Fibroblast of gingiva (primary cell): ENCODE measurements at regions not wholly inside any gene's neighbourhood (a gene's known extent, or its start where the extent isn't known, plus 50 kb on each side); places are given as distances from the start of the nearest gene placed in this dataset.

Experiments
- DNase-seq: peaks from one replicate; pipeline ENCODE4 v3.0.0-alpha.2; 2011; ENCODE audit warnings: low read depth

DNA sequence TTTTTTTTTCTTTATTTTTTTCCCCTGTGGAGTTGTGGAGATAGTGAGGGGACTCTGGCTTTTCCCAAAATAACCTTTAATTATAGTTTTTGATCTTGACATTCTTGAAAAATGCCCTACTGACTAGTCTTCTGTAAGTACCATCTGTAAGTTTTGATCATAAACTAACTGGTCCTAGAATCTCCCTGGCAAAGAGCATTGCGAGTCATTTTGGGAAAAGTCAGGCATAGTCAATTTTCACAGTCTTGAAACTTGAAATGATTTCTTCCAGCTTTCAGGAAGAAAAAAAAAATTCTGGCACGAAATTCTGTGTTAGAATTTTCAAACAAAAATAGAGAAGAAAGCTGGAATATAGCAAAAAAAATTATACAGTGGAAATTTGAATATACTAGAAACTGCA lies 181.2 kb upstream of the SNX7 start:
- DNase-seq = no peak

DNA sequence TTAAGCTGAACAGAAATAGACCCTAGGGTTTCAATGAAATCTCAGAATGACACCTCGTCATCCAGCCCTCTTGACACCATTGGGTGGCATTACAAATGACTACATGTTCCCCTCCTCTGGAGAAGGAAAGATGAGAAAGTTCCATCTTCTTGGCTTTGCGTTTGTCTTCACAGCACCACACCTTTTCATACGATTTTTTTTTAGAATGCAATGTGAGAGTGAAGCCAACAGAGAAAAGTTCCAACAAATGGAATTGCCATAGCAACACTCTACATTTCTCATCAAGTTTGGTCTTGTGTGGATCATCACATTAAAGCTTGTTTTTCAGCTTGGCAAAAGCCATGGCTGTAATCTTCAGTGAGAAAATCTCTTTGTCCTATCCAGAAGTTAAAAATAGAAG lies 183.4 kb upstream of the SNX7 start:
- no peak for DNase-seq

DNA sequence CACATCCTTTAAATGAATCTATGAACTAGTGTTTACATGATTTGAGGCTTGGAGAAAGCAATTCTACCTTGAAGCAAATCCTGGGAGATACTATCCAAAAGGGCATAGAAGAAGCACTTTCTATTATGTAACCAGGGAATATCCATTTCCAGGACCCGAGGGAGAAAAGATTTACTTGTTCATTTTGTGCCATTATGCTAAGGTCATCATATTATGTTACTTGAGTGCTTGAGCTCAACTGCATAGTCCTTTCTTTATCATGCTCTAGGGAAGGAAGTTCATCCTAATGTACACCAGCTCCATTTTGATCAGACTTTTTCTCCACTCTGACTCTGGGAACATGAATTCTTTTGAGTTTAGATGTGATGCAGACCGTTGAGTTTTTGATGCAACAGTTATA lies 188.6 kb upstream of the SNX7 start:
- no peak for DNase-seq

DNA sequence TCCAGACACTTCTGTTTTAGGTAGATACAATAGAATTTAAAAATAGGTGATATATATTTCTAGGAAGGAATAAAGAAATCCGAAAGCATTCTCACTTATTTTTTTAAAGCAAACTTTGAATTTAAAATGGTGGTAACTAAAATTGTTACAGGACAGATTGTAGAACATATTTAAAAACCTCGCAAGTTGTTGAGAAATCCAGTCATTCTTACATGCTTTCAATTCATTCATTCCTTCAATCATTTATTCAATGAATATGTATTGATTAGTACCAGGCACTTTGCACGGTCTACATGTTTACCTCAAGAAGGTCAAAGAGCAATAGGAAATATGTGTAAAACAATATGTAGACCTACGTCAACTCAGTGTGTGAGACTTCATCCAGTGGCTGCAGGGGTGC lies 189.9 kb upstream of the SNX7 start:
- DNase-seq = no peak

DNA sequence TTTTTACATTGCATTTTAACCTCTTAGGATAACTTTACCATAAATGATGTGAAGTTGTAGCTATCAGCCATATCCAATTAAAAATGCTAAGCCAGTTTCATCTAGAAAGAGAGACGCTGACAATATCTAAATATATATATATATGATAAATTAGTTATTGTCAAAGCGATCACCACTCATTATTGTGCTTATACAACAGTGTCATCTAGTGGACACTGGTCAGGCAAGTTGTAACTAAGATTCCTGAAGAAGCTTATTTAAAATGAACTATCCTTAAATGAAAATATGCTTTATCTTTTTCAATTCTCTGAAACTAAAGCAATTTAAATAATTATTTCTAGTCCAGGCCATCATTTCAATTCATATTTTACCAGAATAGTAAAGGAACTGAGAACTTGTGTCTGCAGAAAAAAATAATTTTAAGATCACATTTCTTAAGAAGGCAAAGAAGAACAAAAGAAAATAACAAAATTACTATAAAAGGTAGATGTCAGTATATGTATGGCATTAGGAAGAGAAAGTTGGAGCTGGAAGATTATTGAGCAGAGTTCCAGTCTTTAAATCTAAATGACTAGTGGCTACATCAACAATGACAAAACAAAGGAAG lies 193.3 kb upstream of the SNX7 start:
- peak; percentile 54 for DNase-seq

DNA sequence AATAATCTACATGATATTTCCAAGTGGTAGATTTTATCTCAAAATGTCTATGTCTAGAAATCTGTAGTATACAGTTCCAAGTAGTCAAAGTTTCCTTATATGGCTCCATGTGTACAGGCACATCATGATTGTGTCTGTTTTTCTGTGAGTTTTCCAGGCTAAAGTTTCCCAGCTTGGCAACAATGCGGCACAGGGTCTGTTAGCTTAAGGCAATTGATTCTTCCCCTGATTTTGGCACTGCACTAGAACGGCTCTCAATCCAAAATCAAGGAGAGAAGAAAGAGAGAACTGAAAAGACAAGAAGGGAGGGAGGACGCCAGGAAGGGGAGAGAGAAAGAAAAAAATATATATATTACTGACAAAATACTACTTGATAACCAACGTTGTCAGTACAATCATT lies 193.9 kb upstream of the SNX7 start:
- DNase-seq = no peak

DNA sequence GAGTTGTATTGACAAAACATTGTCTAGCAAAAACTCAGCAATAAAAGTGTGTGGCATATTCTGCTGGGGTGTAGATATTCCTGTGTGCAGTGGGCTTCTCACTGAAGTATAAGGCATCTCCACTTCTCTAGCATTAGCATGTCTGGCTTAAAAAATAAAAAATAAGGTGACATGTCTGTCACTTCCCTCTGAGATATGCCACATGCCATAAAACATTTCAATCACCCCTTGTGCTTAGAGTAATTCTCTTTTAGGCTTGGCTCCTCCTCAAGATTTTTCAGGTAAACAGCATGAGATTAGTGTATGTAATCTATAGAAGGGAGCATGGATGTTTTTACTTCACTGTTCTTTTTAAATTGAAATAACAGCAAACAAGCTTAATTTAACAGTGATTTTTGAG lies 194.4 kb upstream of the SNX7 start:
- DNase-seq = no peak

DNA sequence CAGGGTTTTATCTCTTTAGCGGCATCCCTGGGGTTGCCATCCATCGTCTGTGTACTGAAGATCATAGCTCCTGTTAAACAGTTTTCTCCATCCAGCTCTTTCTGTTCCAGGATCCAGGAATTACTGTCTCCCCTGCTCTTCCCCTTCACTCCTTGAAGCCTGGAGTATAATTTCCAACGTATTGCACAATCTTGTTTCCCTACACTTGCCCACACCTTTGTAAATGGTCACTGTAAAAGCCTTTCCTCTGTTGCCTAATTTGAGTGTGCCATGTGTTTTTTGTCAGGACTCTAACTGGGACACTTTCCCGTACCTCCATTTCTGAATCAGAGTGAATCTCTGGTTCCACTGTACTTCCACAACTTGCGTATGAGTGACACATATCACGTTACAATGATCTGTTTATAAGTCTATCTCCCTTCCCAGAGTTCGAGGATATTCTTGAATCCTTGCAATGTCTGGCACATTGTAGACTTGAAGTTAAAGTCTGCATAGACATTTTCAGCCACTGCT lies 199.6 kb upstream of the SNX7 start:
- no peak for DNase-seq

DNA sequence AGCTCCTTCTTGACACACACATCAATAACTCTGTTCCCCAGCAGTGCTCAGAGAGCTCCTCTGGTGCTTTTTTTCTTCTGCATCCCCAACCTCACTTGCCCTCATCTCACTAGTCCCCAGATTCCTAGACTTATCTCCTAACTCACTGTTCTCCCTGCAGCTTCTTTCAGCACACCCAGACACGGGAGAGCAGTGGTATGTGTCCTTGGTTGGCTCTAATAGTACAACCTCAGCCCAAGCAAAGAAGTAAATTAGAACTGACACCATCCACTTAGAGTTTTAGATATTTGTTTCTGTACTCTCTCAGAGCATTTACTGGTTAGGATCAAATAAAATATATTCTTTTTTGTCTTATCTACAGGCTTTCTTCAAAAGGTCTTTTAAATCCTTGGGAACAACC lies 201.4 kb upstream of the SNX7 start:
- DNase-seq = no peak

DNA sequence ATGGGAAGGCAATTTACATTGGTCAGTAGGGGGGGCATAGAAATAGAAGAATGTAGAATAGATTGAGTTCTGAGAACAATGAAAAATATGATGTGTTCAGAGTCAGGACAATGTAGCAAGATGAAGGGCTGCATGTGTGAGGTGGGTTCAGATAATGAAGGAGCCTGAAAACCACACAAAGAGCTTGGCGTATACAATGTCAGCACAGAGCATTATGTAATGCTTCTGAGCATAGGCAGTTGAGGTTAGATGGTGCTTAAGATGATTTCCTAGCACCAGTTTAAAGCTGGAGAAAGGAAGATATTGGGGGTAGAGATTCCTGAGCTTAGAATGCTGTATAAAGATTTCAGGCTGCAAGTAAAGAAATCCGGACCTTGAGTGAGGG lies 202.0 kb upstream of the SNX7 start:
- DNase-seq = no peak

DNA sequence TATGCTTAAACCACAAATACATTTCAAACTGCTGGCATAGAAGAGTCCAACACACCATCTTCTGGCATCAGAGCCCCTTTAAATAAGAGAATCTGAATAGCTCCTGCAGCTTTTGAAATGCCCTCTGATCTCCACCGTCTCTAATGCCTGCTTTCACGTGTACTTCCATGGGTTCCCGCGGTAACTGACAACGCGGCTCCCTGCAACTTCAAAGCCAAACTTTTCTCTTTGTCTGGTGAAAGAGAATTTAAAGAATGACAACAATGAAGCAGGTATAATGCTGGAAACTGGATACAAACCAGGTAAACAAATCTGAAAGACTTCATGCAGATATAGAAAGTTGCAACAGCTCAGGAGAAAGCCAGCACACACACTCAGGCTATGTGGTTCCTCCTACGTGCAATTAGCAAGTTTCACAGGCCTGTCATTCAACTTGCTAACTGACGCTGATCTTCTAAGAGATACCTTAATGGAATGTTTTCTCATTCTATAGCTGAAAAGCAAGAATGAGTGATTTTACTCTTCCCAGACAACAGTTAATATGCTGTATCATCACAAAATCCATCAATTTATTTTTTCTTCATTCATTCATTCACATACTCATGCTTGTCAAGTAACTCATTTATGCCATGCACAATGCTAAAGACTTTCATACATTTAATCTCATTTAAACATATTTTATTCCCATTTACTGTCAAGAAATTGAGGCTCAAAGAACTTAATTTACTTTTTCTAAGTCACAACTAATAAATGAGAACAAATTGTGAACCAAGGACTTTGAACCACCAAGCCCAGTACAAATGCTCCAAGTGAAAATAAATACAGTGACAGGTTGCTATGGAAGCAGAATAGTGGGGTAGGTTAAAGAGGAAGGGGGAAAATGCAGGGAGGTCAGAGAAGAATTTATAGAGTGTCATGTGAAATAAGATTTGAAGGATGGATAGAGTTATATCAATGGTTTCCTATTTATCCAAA lies 202.7 kb upstream of the SNX7 start:
- DNase-seq = no peak

DNA sequence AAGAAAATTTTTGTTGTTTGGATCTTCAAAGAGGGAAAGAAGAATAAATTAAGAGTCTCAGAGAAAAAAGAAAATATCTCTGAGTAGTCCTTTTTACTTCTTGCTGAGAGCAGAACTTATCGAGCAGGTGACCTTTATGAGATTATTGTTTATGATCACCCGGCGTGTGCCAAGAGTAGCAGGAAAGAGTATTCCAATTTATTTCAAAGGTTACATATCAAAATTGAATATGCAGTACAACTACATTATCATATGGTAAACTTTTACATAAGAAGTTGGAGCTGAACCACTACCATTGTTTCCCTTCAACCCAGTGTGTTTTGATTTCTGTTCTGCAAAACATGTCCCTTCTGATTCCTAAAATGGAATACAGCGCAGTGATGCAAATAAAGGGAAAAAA lies 204.3 kb upstream of the SNX7 start:
- no peak for DNase-seq

DNA sequence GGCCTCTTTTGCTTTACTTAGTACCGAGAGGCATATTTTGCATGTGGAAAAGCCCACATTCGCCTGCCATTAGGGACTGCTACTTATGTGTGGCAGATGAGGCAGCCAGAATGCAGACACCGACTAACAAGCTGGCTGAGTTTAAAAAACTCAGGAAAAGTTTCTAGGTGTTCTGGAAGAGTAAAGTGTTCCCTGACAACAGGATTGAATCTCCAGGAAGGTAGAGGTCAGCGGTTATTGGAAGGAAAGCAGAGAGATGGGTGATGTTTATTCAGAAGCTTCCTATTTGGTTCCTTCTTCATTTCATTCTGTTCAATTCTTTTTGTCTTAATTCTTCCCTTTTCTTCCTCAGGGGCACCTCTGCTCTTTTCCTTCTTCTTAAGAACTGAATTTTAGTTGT lies 206.9 kb upstream of the SNX7 start:
- DNase-seq = no peak

DNA sequence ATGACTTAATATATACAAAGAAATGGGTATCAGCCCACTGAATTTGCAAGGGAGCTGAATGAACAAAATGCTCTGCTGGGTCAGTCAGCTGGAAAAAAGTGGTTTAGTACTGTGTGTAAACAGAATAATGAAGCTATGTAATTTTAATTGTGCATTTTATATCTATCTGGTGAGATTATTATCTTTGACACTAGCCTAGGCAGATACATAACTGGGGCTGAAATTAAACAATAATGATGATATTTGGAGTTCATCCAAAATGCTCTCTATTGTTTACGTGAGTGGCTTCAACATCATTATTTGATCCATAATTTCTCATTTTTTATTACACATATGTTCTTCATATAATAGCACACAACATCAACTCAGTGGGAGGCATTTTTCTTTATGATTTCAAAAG lies 208.5 kb upstream of the SNX7 start:
- peak; percentile 24 for DNase-seq

DNA sequence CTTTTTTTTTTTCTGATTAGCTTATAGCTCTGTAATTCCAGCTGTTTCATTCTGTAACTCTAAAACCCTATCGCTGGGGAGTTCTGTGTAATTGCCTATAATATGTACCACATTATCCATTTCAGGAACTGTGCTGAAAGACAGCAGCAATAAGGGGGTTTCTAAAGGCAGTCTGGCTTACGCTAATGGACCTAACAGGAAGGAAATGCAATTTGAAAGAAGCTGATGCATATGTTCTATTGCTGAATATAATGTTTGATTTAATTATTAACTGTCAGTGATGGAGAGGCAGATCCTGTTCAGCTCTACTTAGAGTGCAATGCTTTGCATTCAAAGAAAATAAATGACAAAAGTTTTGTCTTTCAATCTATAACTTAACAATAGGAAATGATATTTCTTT lies 209.4 kb upstream of the SNX7 start:
- DNase-seq = no peak

DNA sequence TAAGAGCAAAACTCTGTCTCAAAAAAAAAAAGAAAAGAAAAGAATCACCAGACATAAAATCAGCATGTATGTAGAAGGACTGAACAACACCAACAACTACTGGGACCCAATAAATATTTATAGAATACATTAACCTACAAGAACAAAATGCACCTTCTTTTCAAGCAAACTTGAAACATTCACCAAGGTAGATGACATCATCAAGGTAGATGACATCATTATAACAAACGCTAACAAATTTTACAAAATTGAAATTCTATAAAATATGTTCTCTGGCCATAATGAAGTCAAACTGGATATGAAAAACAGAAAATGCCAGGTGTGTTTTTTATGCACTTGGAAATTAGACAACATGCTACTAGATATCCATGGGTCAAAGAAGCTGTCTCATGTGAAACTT lies 220.2 kb upstream of the SNX7 start:
- no peak for DNase-seq

DNA sequence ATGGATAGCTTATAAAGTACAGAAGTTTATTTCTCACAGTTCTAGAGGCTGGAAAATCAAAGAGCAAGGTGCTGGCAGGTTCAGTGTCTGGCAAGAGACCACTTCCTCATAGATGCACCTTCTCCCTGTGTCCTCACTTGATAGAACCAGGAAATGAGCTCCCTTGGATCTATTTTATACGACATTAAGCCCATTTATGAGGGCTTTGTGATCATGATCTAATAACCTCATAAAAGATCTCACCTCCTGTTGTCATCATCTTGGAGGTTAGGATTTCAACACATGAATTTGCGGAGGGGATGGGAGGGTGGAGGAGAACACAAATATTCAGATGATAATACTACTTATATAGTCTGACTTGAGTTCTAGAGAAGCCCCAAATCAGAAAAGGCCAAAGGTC lies 222.1 kb upstream of the SNX7 start:
- no peak for DNase-seq

DNA sequence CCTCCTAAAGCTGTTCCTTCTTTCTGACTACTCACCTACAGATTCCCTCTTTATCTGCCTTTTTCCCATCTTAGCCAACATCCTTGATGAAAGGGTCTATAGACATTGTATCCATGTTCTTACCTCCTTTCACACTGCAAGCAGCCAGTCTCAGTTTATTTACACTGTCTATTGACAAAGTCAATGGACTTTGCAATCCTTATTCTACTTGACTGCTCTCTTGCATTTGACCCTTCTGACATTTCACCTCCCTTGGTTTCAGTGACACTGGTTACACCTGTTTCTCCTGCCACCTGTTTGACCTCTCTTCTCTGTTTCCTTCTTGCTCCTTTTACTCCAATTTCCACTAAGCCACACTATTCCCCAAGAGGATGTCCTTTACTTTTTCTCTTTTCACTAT lies 224.0 kb upstream of the SNX7 start:
- no peak for DNase-seq

DNA sequence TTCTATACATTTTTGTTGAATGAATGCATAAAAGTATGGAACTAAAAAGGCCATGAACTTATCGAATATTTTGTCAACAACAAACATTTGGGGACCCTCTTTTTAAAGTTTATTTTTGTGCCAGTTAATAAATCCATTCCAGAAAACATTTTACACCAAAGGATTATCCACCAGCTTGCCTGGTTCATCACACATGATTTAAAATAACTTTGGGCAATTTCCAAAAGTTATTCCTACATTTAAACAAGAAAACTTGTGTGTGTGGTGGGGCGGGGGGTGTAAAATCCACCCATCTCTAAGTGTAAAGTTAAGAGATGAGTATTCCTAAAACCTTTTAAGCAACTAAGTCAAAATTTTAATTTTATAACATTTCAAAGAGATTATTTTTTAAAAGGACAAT lies 224.5 kb upstream of the SNX7 start:
- DNase-seq = no peak

DNA sequence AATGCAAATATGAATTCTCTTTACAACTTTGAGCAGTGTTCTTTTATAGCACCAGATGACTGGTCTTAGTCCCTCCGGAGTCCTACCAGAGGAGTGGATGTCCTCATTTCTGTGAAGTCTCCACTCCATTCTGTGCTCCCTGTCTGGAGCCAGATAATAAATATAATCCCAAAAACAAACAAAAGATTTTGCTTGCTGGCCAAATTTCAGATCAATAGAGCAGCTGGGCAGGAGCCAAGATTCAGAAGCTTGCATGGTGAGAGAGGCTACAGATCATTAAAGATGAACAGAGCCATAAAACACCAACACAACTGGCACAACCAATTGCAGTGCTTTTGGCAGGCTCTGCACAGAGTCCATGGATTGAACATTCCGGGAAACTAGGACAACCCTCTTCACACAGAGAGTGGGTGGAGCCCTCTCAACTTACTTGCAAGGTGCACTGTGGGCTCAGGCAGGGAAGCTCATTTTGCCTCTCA lies 231.5 kb upstream of the SNX7 start:
- no peak for DNase-seq

DNA sequence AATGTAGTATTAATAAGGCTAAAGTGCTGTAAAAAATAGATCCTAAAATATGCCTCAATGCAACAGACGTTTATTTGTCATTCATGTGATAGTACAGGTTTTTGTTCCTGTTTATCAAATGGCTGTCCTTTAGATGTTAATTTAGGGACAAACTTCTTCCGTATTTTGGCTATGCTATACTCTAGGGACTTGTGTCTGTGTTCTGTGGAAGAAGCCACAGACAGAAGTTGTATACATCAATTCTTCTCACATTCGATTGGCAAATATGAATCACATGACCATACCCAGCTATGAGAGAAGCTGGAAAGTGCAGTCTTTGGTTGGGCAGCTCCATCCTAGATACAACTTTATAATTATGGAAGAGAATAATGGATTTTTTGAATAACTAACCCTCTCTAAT lies 232.7 kb upstream of the SNX7 start:
- no peak for DNase-seq

DNA sequence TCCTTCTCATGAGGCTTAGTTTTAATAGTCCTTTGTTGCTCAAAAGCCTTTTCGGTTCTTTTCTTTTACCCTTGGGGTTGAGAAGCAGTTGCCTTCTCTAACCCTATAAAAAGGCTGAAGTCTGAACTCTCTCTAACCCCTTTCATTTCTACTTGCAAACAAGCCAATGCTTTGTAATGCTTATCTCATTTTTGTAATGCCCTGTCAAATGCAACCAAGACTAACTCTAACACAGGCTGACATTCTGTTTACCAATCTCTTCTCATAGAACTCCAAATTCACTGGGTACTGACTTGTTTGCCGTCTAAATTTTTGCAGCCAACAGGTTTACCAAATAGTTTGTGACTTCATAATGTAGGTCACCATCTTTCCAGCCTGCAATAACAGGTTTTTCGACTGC lies 233.9 kb upstream of the SNX7 start:
- no peak for DNase-seq

DNA sequence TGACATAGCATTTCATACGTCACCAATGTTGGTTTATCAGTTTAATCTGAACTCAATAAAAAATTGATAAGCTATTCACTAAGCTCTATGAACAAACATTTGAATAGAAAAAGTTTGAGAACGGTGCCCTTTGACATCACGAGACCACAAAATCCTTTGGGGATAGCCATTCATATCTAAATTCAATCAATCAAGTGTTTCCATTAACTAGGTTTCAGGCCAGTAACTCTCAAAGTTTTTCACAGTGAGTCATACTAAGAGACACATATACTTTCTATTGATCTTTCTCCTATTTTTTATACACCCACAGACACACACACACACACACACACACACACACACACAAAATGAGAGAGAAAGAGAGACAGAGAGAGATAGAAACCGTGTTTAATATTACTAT lies 235.4 kb upstream of the SNX7 start:
- no peak for DNase-seq

DNA sequence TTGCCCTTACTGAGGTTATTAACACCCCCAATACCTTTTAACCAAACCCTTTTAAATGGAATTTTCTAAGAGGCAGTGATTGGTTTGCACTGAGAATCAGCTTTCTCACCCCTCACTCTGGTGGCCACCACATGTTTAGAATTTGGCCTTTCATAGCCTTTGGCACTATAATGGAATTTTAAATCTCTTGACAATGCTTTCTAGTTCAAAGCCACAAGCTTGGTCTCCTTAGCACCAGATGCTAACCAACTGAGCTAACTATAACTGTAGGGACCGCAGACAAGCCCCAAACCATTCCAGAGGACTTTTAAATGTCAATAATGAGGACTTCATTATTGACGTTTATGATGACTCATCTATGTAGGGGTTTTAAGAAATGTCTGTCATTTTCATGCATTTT lies 238.7 kb upstream of the SNX7 start:
- DNase-seq = peak; percentile 35
